A673 (cell line): ENCODE measurements at regions not wholly inside any gene's neighbourhood (a gene's known extent, or its start where the extent isn't known, plus 50 kb on each side); places are given as distances from the start of the nearest gene placed in this dataset.

Source experiments
- BruUV-seq: library from RNA; stranded (reverse); fragments of 400-500 nt; replicated peaks from 2 replicates; lab custom pipeline; 2021; lab: Mats Ljungman, UMichigan
- CTCF ChIA-PET: fragments of 300-600 bp; sonication (Branson Sonifier 250); formaldehyde crosslinking; loops from one replicate; lab custom pipeline; 2022; ENCODE audit warnings: antibody characterized with exemption; lab: Charles Lee
- POLR2A ChIA-PET: fragments of 300-600 bp; sonication (Branson Sonifier 250); formaldehyde crosslinking; loops from one replicate; lab custom pipeline; 2022; ENCODE audit warnings: antibody characterized with exemption; ENCODE audit not compliant: low non-redundant PET; lab: Charles Lee
- DNase-seq: peaks from one replicate; pipeline ENCODE4 v3.0.0-alpha.2; 2015; ENCODE audit warnings: low spot score
- H3K27ac ChIP-seq: fragments of 200-600 bp; sonication (generic); 2 replicates; pipeline ENCODE4 v1.5.1; 2016; ENCODE audit warnings: mixed run types, low read depth, mild to moderate bottlenecking, mixed read lengths, antibody characterized with exemption, low read length; ENCODE audit not compliant: poor library complexity, severe bottlenecking
- H3K27me3 ChIP-seq: fragments of 200-600 bp; sonication (generic); replicated peaks from 2 replicates; pipeline ENCODE4 v1.6.1; 2017; ENCODE audit warnings: mixed run types, low read depth, mild to moderate bottlenecking, mixed read lengths, antibody characterized with exemption, low read length; ENCODE audit not compliant: insufficient read depth, poor library complexity
- H3K36me3 ChIP-seq: fragments of 200-600 bp; sonication (generic); 2 replicates; pipeline ENCODE4 v1.6.1; 2016; ENCODE audit warnings: mixed run types, mild to moderate bottlenecking, mixed read lengths, antibody characterized with exemption, low read length; ENCODE audit not compliant: insufficient read depth, poor library complexity, severe bottlenecking
- H3K4me1 ChIP-seq: fragments of 200-600 bp; sonication (generic); 2 replicates; pipeline ENCODE4 v1.6.1; 2017; ENCODE audit warnings: mixed run types, mild to moderate bottlenecking, mixed read lengths, antibody characterized with exemption, low read length; ENCODE audit not compliant: insufficient read depth, poor library complexity, severe bottlenecking
- H3K4me3 ChIP-seq: fragments of 200-600 bp; sonication (generic); 2 replicates; pipeline ENCODE4 v1.5.1; 2016; ENCODE audit warnings: low read depth, mixed run types, mild to moderate bottlenecking, mixed read lengths, low read length; ENCODE audit not compliant: poor library complexity, severe bottlenecking
- H3K9me3 ChIP-seq: fragments of 200-600 bp; sonication (generic); 2 replicates; pipeline ENCODE4 v1.6.1; 2016; ENCODE audit warnings: mixed run types, low read depth, mild to moderate bottlenecking, mixed read lengths, antibody characterized with exemption, low read length; ENCODE audit not compliant: poor library complexity, severe bottlenecking
- EZH2 ChIP-seq: fragments of 200-600 bp; sonication (generic); IDR thresholded peaks from 2 replicates; pipeline ENCODE4 v1.6.1; 2017; ENCODE audit warnings: borderline replicate concordance, low read depth, mild to moderate bottlenecking, mixed read lengths, antibody characterized with exemption, low read length; ENCODE audit not compliant: poor library complexity, severe bottlenecking
- intact Hi-C: fragments of 100-400 bp; cut with micrococcal nuclease; formaldehyde crosslinking; loops from one replicate; pipeline ENCODE4 v1.10.0; 2022; ENCODE audit not compliant: unreplicated experiment
- TF ChIP-seq, protein P1 (sequence below): fragments of 300-800, 200-600 bp; sonication (generic); conservative IDR thresholded peaks from 2 replicates; pipeline ENCODE4 v1.5.1; 2017; ENCODE audit warnings: low read depth, mild to moderate bottlenecking, antibody characterized with exemption, low read length, moderate library complexity, mixed read lengths

DNA sequence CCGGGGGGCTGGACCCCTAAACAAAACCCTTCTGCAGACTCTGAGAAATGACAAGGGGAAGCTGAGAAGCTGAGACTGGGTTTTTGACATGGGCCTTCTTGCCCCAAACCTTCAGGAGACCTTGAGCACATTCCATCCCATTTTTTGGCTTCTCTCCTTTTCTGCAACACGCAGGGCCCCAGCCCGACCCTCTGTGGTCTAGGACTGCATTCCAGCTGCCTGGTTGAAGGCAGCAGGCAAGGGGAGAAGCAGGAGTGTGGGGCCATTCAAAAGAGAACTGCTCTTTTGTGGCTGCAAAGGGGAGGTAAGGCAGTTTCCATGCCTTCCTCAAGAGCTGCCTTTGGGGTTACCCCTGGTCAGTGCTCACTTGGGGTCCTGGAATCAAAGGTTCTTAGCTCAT is 263.0 kb downstream of the TLE3 start:
- no peak for DNase-seq
- Histone ChIP-seq H3K9me3 (no peaks in the 10 kb centered on the region), H3K4me3 (no peak overlapping the region), H3K27me3 (no peaks in the 10 kb centered on the region), H3K36me3 (no peaks in the 10 kb centered on the region), H3K27ac (no peak overlapping the region), H3K4me1 (peaks cover 9% of the 10 kb centered on the region)
- POLR2A ChIA-PET, result no interaction called here
- CTCF ChIA-PET, result no interaction called here
- no peak for TF ChIP-seq EZH2
- TF ChIP-seq, protein P1, sequence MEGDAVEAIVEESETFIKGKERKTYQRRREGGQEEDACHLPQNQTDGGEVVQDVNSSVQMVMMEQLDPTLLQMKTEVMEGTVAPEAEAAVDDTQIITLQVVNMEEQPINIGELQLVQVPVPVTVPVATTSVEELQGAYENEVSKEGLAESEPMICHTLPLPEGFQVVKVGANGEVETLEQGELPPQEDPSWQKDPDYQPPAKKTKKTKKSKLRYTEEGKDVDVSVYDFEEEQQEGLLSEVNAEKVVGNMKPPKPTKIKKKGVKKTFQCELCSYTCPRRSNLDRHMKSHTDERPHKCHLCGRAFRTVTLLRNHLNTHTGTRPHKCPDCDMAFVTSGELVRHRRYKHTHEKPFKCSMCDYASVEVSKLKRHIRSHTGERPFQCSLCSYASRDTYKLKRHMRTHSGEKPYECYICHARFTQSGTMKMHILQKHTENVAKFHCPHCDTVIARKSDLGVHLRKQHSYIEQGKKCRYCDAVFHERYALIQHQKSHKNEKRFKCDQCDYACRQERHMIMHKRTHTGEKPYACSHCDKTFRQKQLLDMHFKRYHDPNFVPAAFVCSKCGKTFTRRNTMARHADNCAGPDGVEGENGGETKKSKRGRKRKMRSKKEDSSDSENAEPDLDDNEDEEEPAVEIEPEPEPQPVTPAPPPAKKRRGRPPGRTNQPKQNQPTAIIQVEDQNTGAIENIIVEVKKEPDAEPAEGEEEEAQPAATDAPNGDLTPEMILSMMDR, result no peak
- no TSS peak for BruUV-seq
- intact Hi-C loops, result no loop called here

DNA sequence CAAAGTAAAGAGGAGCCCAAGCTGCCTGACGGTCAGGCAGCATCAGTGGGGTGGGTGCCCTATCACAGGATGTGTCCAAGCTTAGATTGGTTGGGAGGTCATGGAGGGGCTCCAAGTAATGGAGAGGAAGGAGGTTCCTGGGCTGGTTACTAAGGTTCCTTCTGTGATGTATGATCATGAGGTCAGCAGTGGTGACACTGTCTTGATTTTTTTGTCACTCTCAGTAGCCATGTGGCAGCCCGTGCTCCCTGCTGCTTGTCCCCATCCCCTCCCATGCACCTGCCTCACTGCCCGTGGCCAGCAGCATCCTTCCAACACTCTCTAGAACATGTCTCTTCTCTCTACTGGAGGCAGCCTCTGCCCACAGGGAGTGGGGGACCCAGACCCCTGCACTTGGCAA is 261.7 kb downstream of the TLE3 start:
- BruUV-seq, result no TSS peak
- intact Hi-C loops, result no loop called here
- Histone ChIP-seq H3K36me3 (no peaks in the 10 kb centered on the region), H3K4me3 (no peak overlapping the region), H3K27ac (no peak overlapping the region), H3K9me3 (no peaks in the 10 kb centered on the region), H3K27me3 (no peaks in the 10 kb centered on the region), H3K4me1 (peaks cover 9% of the 10 kb centered on the region)
- POLR2A ChIA-PET, result no interaction called here
- DNase-seq, result no peak
- CTCF ChIA-PET, result no interaction called here
- TF ChIP-seq, protein P1, result no peak
- TF ChIP-seq EZH2, result no peak

DNA sequence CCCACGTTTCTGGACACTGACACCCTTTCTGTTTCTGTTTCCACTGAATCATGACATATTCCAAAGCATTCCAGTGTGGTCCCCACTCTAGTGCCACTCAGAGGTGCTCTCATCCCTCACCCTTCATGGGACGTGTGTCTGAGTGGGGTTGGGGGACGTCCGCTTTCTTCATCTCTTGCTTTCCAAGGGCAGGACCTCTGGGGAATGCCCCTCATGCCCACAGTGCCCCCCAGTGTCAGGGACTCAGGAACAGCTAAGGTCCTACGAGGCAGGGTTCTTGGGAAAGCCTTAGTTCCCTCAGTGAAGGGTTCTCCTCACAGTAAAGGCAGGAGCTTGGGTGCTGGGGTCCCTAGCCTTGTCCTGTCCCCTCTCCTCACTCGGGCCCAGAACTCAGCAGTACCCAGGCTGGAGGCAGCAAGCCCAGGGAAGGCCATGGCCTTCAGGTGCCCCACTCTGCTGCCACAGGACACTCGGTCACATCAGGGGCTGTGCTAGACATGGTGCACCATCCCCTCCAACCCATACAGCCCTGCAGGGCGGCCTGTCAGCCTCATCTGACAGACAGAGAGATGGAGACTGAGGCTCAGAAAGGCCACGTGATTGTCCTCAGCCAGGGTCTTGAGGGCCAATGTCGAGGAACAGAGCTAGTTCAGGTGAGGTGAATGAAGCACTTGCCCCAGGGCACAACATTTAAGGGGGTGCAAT is 261.0 kb downstream of the TLE3 start:
- TF ChIP-seq, protein P1, result no peak
- no peak for TF ChIP-seq EZH2
- H3K9me3 ChIP-seq, result no peaks in the 10 kb centered on the region
- no peaks in the 10 kb centered on the region for H3K36me3 ChIP-seq
- POLR2A ChIA-PET, result no interaction called here
- intact Hi-C loops, result no loop called here
- H3K27ac ChIP-seq, result no peak overlapping the region
- H3K4me3 ChIP-seq, result no peak overlapping the region
- BruUV-seq, result no TSS peak
- H3K27me3 ChIP-seq, result no peaks in the 10 kb centered on the region
- peaks cover 9% of the 10 kb centered on the region for H3K4me1 ChIP-seq
- CTCF ChIA-PET, result no interaction called here
- DNase-seq, result no peak
